NCI-H524 (cell line): ENCODE measurements at regions not wholly inside any gene's neighbourhood (a gene's known extent, or its start where the extent isn't known, plus 50 kb on each side); places are given as distances from the start of the nearest gene placed in this dataset.

ENCODE experiments used
- DNase-seq, 2 experiments: peaks; one replicate each; lab custom pipeline; 2025; lab: John Stamatoyannopoulos, UW

GRCh38 chr13:47621931-47622330 lies 379.1 kb downstream of the SUCLA2 start:
- DNase-seq: no peak

GRCh38 chr13:47611664-47612288 lies 389.3 kb downstream of the SUCLA2 start:
- DNase-seq: no peak

GRCh38 chr13:47610687-47611086 lies 390.4 kb downstream of the SUCLA2 start:
- no peak for DNase-seq

GRCh38 chr13:47603365-47603764 lies 397.7 kb downstream of the SUCLA2 start:
- no peak for DNase-seq

GRCh38 chr13:47598340-47598911 lies 402.6 kb downstream of the SUCLA2 start:
- DNase-seq: peak in 1 of 2 experiments; percentile 3

- peak; percentile 4 to 5 for DNase-seq
Measured at GRCh38 chr13:47594833-47595232, 406.2 kb downstream of the SUCLA2 start.

GRCh38 chr13:47592256-47592655 lies 408.8 kb downstream of the SUCLA2 start:
- no peak for DNase-seq

GRCh38 chr13:47588676-47589075 lies 412.4 kb downstream of the SUCLA2 start:
- DNase-seq: no peak

GRCh38 chr13:47572375-47572774 lies 428.7 kb downstream of the SUCLA2 start:
- DNase-seq: no peak

GRCh38 chr13:47564041-47564440 lies 437.0 kb downstream of the SUCLA2 start:
- DNase-seq: no peak

GRCh38 chr13:47556703-47557102 lies 444.4 kb downstream of the SUCLA2 start:
- DNase-seq: no peak

- no peak for DNase-seq
Measured at GRCh38 chr13:47555235-47555634, 445.8 kb downstream of the SUCLA2 start.

GRCh38 chr13:47553329-47553977 lies 447.6 kb downstream of the SUCLA2 start:
- no peak for DNase-seq

- DNase-seq: no peak
Measured at GRCh38 chr13:47549219-47549752, 451.8 kb downstream of the SUCLA2 start.

- no peak for DNase-seq
Measured at GRCh38 chr13:47548294-47548840, 452.7 kb downstream of the SUCLA2 start.

GRCh38 chr13:47546391-47547225 lies 454.5 kb downstream of the SUCLA2 start:
- no peak for DNase-seq

GRCh38 chr13:47545201-47546024 lies 455.7 kb downstream of the SUCLA2 start:
- DNase-seq: no peak

- no peak for DNase-seq
Measured at GRCh38 chr13:47539317-47539716, 461.8 kb downstream of the SUCLA2 start.

GRCh38 chr13:47523771-47524170 lies 477.3 kb downstream of the SUCLA2 start:
- no peak for DNase-seq

GRCh38 chr13:47521890-47522487 lies 479.1 kb downstream of the SUCLA2 start:
- no peak for DNase-seq

- DNase-seq: no peak
Measured at GRCh38 chr13:47519626-47520025, 481.4 kb downstream of the SUCLA2 start.
